Pulmonary artery endothelial cell (primary cell): ENCODE measurements at regions not wholly inside any gene's neighbourhood (a gene's known extent, or its start where the extent isn't known, plus 50 kb on each side); places are given as distances from the start of the nearest gene placed in this dataset.
"Not testable (repeated sequence)": the region's sequence is repeated elsewhere in the genome, so short reads cannot be mapped to it uniquely, and the experiment has no call there.

Experiments
- DNase-seq: peaks from one replicate; pipeline ENCODE4 v3.0.0-alpha.2; 2011; ENCODE audit warnings: low read depth, low spot score

GRCh38 chr5:8557728-8558127 is 688.8 kb downstream of the MTRR start:
- no peak for DNase-seq

GRCh38 chr5:8560776-8561175 is 691.8 kb downstream of the MTRR start:
- DNase-seq: no peak

GRCh38 chr5:8561224-8561840 is 692.4 kb downstream of the MTRR start:
- no peak for DNase-seq

GRCh38 chr5:8561854-8562253 is 692.9 kb downstream of the MTRR start:
- no peak for DNase-seq

- DNase-seq: not testable (repeated sequence)
Observed at GRCh38 chr5:8563540-8563939, 694.6 kb downstream of the MTRR start.

- DNase-seq: no peak
Observed at GRCh38 chr5:8568858-8569257, 699.9 kb downstream of the MTRR start.

- no peak for DNase-seq
Observed at GRCh38 chr5:8570528-8570927, 701.6 kb downstream of the MTRR start.

GRCh38 chr5:8576178-8576577 is 707.2 kb downstream of the MTRR start:
- DNase-seq: no peak

- DNase-seq: no peak
Observed at GRCh38 chr5:8577792-8578191, 708.8 kb downstream of the MTRR start.

GRCh38 chr5:8580298-8580697 is 711.4 kb downstream of the MTRR start:
- no peak for DNase-seq

- DNase-seq: no peak
Observed at GRCh38 chr5:8581047-8581446, 712.1 kb downstream of the MTRR start.

- DNase-seq: no peak
Observed at GRCh38 chr5:8585230-8586018, 716.5 kb downstream of the MTRR start.

GRCh38 chr5:8590959-8591358 is 722.0 kb downstream of the MTRR start:
- DNase-seq: no peak

GRCh38 chr5:8598356-8598755 is 729.4 kb downstream of the MTRR start:
- DNase-seq: no peak

- DNase-seq: no peak
Observed at GRCh38 chr5:8598996-8599395, 730.0 kb downstream of the MTRR start.

- no peak for DNase-seq
Observed at GRCh38 chr5:8600843-8601242, 731.9 kb downstream of the MTRR start.

- DNase-seq: no peak
Observed at GRCh38 chr5:8601831-8602354, 732.9 kb downstream of the MTRR start.

GRCh38 chr5:8606231-8606630 is 737.3 kb downstream of the MTRR start:
- no peak for DNase-seq

GRCh38 chr5:8611067-8611466 is 742.1 kb downstream of the MTRR start:
- DNase-seq: no peak

GRCh38 chr5:8613078-8613685 is 744.2 kb downstream of the MTRR start:
- DNase-seq: no peak

- no peak for DNase-seq
Observed at GRCh38 chr5:8615142-8615858, 746.4 kb downstream of the MTRR start.

- DNase-seq: no peak
Observed at GRCh38 chr5:8628521-8628920, 759.6 kb downstream of the MTRR start.
